ENCODE measurements at regions not wholly inside any gene's neighbourhood (a gene's known extent, or its start where the extent isn't known, plus 50 kb on each side); places are given as distances from the start of the nearest gene placed in this dataset.

DNA sequence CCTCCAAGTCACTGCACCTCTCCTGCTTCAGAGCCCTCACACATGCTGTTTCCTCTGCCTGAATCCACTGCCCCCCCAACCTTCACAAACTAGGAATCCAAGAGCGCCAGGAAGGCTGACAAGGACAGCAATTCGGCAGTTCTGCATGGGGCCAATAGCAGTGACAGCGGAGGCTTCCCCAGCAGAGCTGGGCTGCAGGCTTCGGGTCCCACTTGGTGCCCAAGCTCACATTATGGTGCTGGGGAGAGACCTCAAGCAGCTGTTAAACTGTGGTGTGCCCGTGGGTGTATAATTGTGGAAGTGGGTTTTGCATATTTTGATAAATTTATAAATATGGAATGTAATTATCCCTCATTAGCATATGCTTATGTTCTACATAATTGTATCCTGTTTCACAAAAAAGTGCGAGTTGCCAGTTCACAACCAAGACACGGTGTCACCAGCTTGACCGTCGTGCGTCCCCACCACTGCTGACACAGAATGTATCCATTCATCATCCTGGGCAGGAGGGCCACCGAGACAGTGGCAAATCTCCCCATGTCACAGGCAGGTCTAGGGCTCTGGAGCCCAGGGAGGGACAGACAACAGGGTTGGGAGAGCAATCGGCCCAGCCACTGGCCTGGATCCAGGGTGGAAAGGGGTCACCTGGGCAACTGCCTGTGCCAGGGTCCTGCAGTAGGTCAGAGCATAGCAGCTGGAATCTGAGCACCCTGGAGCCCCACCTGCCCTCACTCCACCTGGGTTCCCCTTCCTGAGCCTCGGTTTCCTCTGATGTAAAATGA, 81.6 kb downstream of the MATN1 start:
- TF ChIP-seq, protein P1, sequence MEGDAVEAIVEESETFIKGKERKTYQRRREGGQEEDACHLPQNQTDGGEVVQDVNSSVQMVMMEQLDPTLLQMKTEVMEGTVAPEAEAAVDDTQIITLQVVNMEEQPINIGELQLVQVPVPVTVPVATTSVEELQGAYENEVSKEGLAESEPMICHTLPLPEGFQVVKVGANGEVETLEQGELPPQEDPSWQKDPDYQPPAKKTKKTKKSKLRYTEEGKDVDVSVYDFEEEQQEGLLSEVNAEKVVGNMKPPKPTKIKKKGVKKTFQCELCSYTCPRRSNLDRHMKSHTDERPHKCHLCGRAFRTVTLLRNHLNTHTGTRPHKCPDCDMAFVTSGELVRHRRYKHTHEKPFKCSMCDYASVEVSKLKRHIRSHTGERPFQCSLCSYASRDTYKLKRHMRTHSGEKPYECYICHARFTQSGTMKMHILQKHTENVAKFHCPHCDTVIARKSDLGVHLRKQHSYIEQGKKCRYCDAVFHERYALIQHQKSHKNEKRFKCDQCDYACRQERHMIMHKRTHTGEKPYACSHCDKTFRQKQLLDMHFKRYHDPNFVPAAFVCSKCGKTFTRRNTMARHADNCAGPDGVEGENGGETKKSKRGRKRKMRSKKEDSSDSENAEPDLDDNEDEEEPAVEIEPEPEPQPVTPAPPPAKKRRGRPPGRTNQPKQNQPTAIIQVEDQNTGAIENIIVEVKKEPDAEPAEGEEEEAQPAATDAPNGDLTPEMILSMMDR (IDR thresholded peaks at IDR 0.05; ENCODE audit: poor library complexity, severe bottlenecking) = no peak
- TF ChIP-seq REST (IDR thresholded peaks at IDR 0.05; ENCODE audit: borderline replicate concordance) = no peak
- TF ChIP-seq EZH2 (IDR thresholded peaks at IDR 0.05; ENCODE audit: borderline replicate concordance, insufficient read depth, low read length, poor library complexity, severe bottlenecking) = no peak
- no peak for TF ChIP-seq POLR2AphosphoS5 (IDR thresholded peaks at IDR 0.05)
- TF ChIP-seq SMC3 (conservative IDR thresholded peaks at IDR 0.05; ENCODE audit: poor library complexity) = no peak
- TF ChIP-seq RAD21 (conservative IDR thresholded peaks at IDR 0.05) = no peak

Data from neural cell (in vitro differentiated cells).